ENCODE measurements at regions not wholly inside any gene's neighbourhood (a gene's known extent, or its start where the extent isn't known, plus 50 kb on each side); places are given as distances from the start of the nearest gene placed in this dataset.

GRCh38 chr22:27409299-27409698 is 392.3 kb downstream of the MN1 start:
- TF ChIP-seq CTCF (IDR thresholded peaks at IDR 0.05; ENCODE audit: low read depth, low read length, missing control alignments): no peak
- no peak for DNase-seq (ENCODE audit: low read depth)
- no peak overlapping the region for H3K4me3 ChIP-seq (ENCODE audit: low read depth, low read length)

- TF ChIP-seq CTCF (IDR thresholded peaks at IDR 0.05; ENCODE audit: low read depth, low read length, missing control alignments): no peak
- DNase-seq (ENCODE audit: low read depth): no peak
- no peak overlapping the region for H3K4me3 ChIP-seq (ENCODE audit: low read depth, low read length)
Measured at GRCh38 chr22:27412866-27413445, 388.6 kb downstream of the MN1 start.

- DNase-seq (ENCODE audit: low read depth): no peak
- no peak overlapping the region for H3K4me3 ChIP-seq (ENCODE audit: low read depth, low read length)
- TF ChIP-seq CTCF (IDR thresholded peaks at IDR 0.05; ENCODE audit: low read depth, low read length, missing control alignments): no peak
Measured at GRCh38 chr22:27413702-27414101, 387.9 kb downstream of the MN1 start.

GRCh38 chr22:27416511-27417420 is 384.8 kb downstream of the MN1 start:
- no peak overlapping the region for H3K4me3 ChIP-seq (ENCODE audit: low read depth, low read length)
- no peak for DNase-seq (ENCODE audit: low read depth)
- no peak for TF ChIP-seq CTCF (IDR thresholded peaks at IDR 0.05; ENCODE audit: low read depth, low read length, missing control alignments)

GRCh38 chr22:27417421-27417814 is 384.1 kb downstream of the MN1 start:
- H3K4me3 ChIP-seq (ENCODE audit: low read depth, low read length): no peak overlapping the region
- TF ChIP-seq CTCF (IDR thresholded peaks at IDR 0.05; ENCODE audit: low read depth, low read length, missing control alignments): no peak
- DNase-seq (ENCODE audit: low read depth): no peak

GRCh38 chr22:27418261-27418660 is 383.3 kb downstream of the MN1 start:
- H3K4me3 ChIP-seq (ENCODE audit: low read depth, low read length): no peak overlapping the region
- no peak for TF ChIP-seq CTCF (IDR thresholded peaks at IDR 0.05; ENCODE audit: low read depth, low read length, missing control alignments)
- DNase-seq (ENCODE audit: low read depth): no peak
